ENCODE measurements at regions not wholly inside any gene's neighbourhood (a gene's known extent, or its start where the extent isn't known, plus 50 kb on each side); places are given as distances from the start of the nearest gene placed in this dataset.

GRCh38 chr10:33735464-33735923 lies 401.0 kb upstream of the NRP1 start:
- TF ChIP-seq POLR2AphosphoS5 (IDR thresholded peaks at IDR 0.05; ENCODE audit: low read depth, low read length) (no peak), POLR2A (IDR thresholded peaks at IDR 0.05; ENCODE audit: low read depth, low read length) (no peak), TAF1 (IDR thresholded peaks at IDR 0.05; ENCODE audit: borderline replicate concordance, low read depth, low read length) (no peak)
